GM12878 (cell line): ENCODE measurements at regions not wholly inside any gene's neighbourhood (a gene's known extent, or its start where the extent isn't known, plus 50 kb on each side); places are given as distances from the start of the nearest gene placed in this dataset.

Source experiments
- ATAC-seq: fragments of 200-7000 bp; cut with Tn5 transposase; 3 replicates; pipeline ENCODE4 v1.9.1; 2020; ENCODE audit warnings: mild to moderate bottlenecking, moderate library complexity
- BruUV-seq: library from RNA; stranded (reverse); fragments of 400-500 nt; replicated peaks from 2 replicates; lab custom pipeline; 2021; lab: Mats Ljungman, UMichigan
- CTCF ChIA-PET: fragments of 300-600 bp; sonication (Branson Sonifier 250); formaldehyde crosslinking; extraction: SDS; loops from one replicate; lab custom pipeline; 2021; ENCODE audit warnings: inconsistent platforms; lab: Yijun Ruan, JAX
- POLR2A ChIA-PET: fragments of 350-600 bp; formaldehyde crosslinking; extraction: SDS; loops from one replicate; lab custom pipeline; 2021; ENCODE audit warnings: inconsistent platforms; lab: Charles Lee
- RAD21 ChIA-PET: fragments of 300-600 bp; sonication (Branson Sonifier 250); formaldehyde crosslinking; loops from one replicate; lab custom pipeline; 2023; ENCODE audit warnings: antibody characterized with exemption; ENCODE audit not compliant: unreplicated experiment; lab: Charles Lee
- SMC1A ChIA-PET: fragments of 300-600 bp; sonication (Branson Sonifier 250); formaldehyde crosslinking; loops from one replicate; lab custom pipeline; 2023; ENCODE audit not compliant: unreplicated experiment, uncharacterized antibody; lab: Charles Lee
- DNase-seq: peaks from one replicate; pipeline ENCODE4 v3.0.0-alpha.2; 2011; ENCODE audit warnings: low read depth, low spot score
- FAIRE-seq: peaks from 3 replicates; lab custom pipeline; 2011; peaks lifted over from hg19 to GRCh38; lab: Jason Lieb, UNC
- H2AFZ ChIP-seq: 2 replicates; pipeline ENCODE4 v1.6.0; 2011; ENCODE audit warnings: low read depth, low read length, control low read depth; ENCODE audit not compliant: control insufficient read depth
- H3K27ac ChIP-seq: 2 replicates; pipeline ENCODE4 v1.5.1; 2011; ENCODE audit warnings: control low read depth; ENCODE audit not compliant: control insufficient read depth, insufficient read depth
- H3K27me3 ChIP-seq, 2 experiments: replicated peaks in 1 of 2; 2 replicates each; pipeline versions ENCODE4 v1.6.0 to v1.6.1; 2011; ENCODE audit warnings: low read length in 1 of 2; ENCODE audit not compliant: control insufficient read depth in 2 of 2, insufficient read depth in 2 of 2
- H3K36me3 ChIP-seq, 2 experiments: 2 replicates each; pipeline ENCODE4 v1.5.1; 2011; ENCODE audit warnings: low read length in 1 of 2; ENCODE audit not compliant: control insufficient read depth in 2 of 2, insufficient read depth in 2 of 2
- H3K4me1 ChIP-seq: 2 replicates; pipeline ENCODE4 v1.6.1; 2011; ENCODE audit warnings: mild to moderate bottlenecking, low read length, moderate library complexity, mixed read lengths; ENCODE audit not compliant: control insufficient read depth, insufficient read depth
- H3K4me2 ChIP-seq: 2 replicates; pipeline ENCODE4 v1.6.0; 2011; ENCODE audit warnings: control low read depth; ENCODE audit not compliant: control insufficient read depth, insufficient read depth
- H3K4me3 ChIP-seq: fragments of 200-600 bp; sonication (generic); 2 replicates; pipeline ENCODE4 v1.5.1; 2016
- H3K79me2 ChIP-seq: 2 replicates; pipeline ENCODE4 v1.6.0; 2011; ENCODE audit warnings: low read length; ENCODE audit not compliant: control insufficient read depth, insufficient read depth
- H3K9ac ChIP-seq: 2 replicates; pipeline ENCODE4 v1.8.0; 2011; ENCODE audit warnings: low read length, control low read depth, mixed read lengths; ENCODE audit not compliant: control insufficient read depth, insufficient read depth
- H3K9me3 ChIP-seq: replicated peaks from 3 replicates; pipeline ENCODE4 v1.5.1; 2011; ENCODE audit warnings: mild to moderate bottlenecking, low read length; ENCODE audit not compliant: control insufficient read depth, insufficient read depth
- H4K20me1 ChIP-seq: 2 replicates; pipeline ENCODE4 v1.6.0; 2011; ENCODE audit not compliant: control insufficient read depth, insufficient read depth
- HDAC2 ChIP-seq: fragments of 200-600 bp; sonication (generic); IDR thresholded peaks from 2 replicates; pipeline ENCODE4 v1.6.1; 2017
- SMARCA5 ChIP-seq: fragments of 450-650 bp; IDR thresholded peaks from 2 replicates; pipeline ENCODE4 v1.6.1; 2017; ENCODE audit warnings: mild to moderate bottlenecking
- SUPT20H ChIP-seq: IDR thresholded peaks from 2 replicates; pipeline ENCODE4 v1.6.1; 2011; ENCODE audit warnings: low read depth, mild to moderate bottlenecking, low read length, moderate library complexity, borderline replicate concordance; ENCODE audit not compliant: control insufficient read depth
- ZBTB4 ChIP-seq: fragments of 450-650 bp; formaldehyde crosslinking; IDR thresholded peaks from 2 replicates; pipeline ENCODE4 v1.4.0; 2022; ENCODE audit warnings: mild to moderate bottlenecking, moderate library complexity
- ZNF687 ChIP-seq: fragments of 450-650 bp; IDR thresholded peaks from 2 replicates; pipeline ENCODE4 v1.6.1; 2017; ENCODE audit warnings: mild to moderate bottlenecking, moderate library complexity
- WGBS: methylation state at CpG from one replicate; pipeline ENCODE4 v1.1.6; 2016; ENCODE audit warnings: low lambda C conversion rate; ENCODE audit not compliant: insufficient replicate concordance, insufficient coverage; ENCODE audit errors: missing lambda C conversion rate; 5-methylcytosine and 5-hydroxymethylcytosine counted together
- in situ Hi-C: fragments of 300-500 bp; cut with MboI; formaldehyde crosslinking; loops from 9 replicates; pipeline ENCODE4 v1.14.3; 2018; ENCODE audit warnings: mixed read lengths
- intact Hi-C: fragments of 100-400 bp; cut with micrococcal nuclease; formaldehyde crosslinking; loops from one replicate; pipeline ENCODE4 v1.14.2; 2022; ENCODE audit not compliant: unreplicated experiment

- H2AFZ ChIP-seq: no peak overlapping the region
- no peaks in the 10 kb centered on the region for H3K27me3 ChIP-seq
- ChIA-PET CTCF (no interaction called here), SMC1A (no interaction called here), RAD21 (no interaction called here), POLR2A (no interaction called here)
- no peaks in the 10 kb centered on the region for H4K20me1 ChIP-seq
- intact Hi-C loops: no loop called here
- ATAC-seq (no peak), FAIRE-seq (no peak), DNase-seq (no peak)
- in situ Hi-C loops: no loop called here
- H3K27ac ChIP-seq: no peak overlapping the region
- no peaks in the 10 kb centered on the region for H3K4me1 ChIP-seq
- no peak overlapping the region for H3K9ac ChIP-seq
- no TSS peak for BruUV-seq
- H3K79me2 ChIP-seq: no peaks in the 10 kb centered on the region
- H3K9me3 ChIP-seq: no peaks in the 10 kb centered on the region
- no peak overlapping the region for H3K4me2 ChIP-seq
- TF ChIP-seq SMARCA5 (no peak), HDAC2 (no peak), ZBTB4 (CRISPR knock-in tag) (no peak), ZNF687 (no peak), SUPT20H (no peak)
- WGBS: 58% methylated on average over 3 of the region's 3 CpGs
- H3K4me3 ChIP-seq: no peak overlapping the region
- H3K36me3 ChIP-seq: no peaks in the 10 kb centered on the region
Observed at GRCh38 chr1:80896781-80897356, 903.9 kb upstream of the ADGRL2 start.
